ENCODE measurements at regions not wholly inside any gene's neighbourhood (a gene's known extent, or its start where the extent isn't known, plus 50 kb on each side); places are given as distances from the start of the nearest gene placed in this dataset.
A peak's percentile ranks its signal among the peaks of the same experiment; 100 is the strongest.

DNA sequence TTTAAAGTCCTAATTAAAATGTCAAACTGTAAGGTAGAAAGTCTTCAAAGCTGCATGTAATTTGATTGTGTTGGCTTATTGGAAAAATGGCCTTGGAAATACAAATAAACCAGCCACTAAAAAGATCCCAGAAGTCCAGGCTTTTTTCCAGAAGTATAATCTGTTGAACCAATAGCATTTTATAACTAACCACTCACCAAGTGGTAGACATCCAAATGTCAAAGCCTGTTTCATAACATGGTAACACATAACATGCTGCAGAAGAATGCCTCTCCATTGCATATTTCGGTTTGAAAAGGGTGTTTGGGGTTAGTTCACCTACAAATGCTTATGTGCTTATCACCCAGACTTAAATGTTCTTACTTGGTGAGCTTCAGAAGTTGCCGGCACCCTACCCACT, 183.7 kb upstream of the DIO2 start:
- DNase-seq: no peak
- intact Hi-C loops (cut with DNase I): no loop called here
- Histone ChIP-seq H3K4me1 (no peaks in the 10 kb centered on the region), H3K27me3 (no peaks in the 10 kb centered on the region), H3K36me3 (no peaks in the 10 kb centered on the region), H3K9me3 (peaks cover 0 to 14% of the 10 kb centered on the region in 2 donors), H3K4me3 (no peak overlapping the region), H3K27ac (no peak overlapping the region)
- TF ChIP-seq, protein P1, sequence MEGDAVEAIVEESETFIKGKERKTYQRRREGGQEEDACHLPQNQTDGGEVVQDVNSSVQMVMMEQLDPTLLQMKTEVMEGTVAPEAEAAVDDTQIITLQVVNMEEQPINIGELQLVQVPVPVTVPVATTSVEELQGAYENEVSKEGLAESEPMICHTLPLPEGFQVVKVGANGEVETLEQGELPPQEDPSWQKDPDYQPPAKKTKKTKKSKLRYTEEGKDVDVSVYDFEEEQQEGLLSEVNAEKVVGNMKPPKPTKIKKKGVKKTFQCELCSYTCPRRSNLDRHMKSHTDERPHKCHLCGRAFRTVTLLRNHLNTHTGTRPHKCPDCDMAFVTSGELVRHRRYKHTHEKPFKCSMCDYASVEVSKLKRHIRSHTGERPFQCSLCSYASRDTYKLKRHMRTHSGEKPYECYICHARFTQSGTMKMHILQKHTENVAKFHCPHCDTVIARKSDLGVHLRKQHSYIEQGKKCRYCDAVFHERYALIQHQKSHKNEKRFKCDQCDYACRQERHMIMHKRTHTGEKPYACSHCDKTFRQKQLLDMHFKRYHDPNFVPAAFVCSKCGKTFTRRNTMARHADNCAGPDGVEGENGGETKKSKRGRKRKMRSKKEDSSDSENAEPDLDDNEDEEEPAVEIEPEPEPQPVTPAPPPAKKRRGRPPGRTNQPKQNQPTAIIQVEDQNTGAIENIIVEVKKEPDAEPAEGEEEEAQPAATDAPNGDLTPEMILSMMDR (IDR thresholded peaks at IDR 0.05): no peak
- no peak for ATAC-seq

DNA sequence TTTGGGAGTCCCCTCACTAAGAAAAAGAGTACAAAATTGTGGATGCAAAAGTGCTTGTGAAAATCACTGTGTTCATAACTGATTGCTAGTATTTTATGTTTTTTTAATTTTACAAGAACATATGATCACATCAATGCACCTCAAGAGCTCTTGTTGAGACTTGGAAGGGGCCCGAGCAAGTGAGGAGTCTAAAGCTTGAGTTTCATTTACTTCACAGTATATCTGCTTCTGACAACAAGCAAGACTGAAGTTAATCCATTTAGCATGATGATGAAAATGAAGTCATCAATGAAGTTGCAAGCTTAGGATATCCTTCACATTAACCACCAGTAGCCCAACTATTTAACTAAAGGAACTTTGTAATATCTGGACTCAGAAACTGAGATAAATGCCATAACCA, 182.5 kb upstream of the DIO2 start:
- Histone ChIP-seq H3K27me3 (no peaks in the 10 kb centered on the region), H3K27ac (no peak overlapping the region), H3K4me3 (no peak overlapping the region), H3K36me3 (no peaks in the 10 kb centered on the region), H3K4me1 (no peaks in the 10 kb centered on the region), H3K9me3 (peaks cover 0 to 14% of the 10 kb centered on the region in 2 donors)
- ATAC-seq (no peak), DNase-seq (no peak)
- TF ChIP-seq, protein P1 (IDR thresholded peaks at IDR 0.05): no peak
- intact Hi-C loops (cut with DNase I): no loop called here

DNA sequence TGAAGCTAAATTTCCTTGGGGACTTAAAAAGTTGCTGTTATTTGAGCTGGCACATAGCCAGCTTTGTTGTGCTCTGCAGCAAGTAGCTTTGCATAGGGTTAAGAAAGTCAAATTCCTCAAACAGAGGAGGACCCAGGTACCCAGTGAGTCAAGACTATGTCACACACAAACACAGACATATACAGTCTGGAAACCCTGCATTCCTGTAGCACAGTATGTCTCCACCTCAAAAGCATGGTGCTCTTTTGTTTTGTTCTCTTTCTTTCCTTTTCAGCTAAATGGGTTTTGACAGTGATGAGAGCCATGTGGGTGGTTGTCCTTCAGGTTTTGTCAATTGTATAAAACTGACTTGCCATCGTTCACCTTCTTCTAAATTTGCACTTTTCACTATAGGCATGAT, 179.6 kb upstream of the DIO2 start:
- H3K27ac ChIP-seq: no peak overlapping the region
- H3K27me3 ChIP-seq: no peaks in the 10 kb centered on the region
- H3K9me3 ChIP-seq: no peaks in the 10 kb centered on the region
- intact Hi-C loops (cut with DNase I): no loop called here
- DNase-seq (no peak), ATAC-seq (no peak)
- TF ChIP-seq, protein P1 (IDR thresholded peaks at IDR 0.05): no peak
- no peaks in the 10 kb centered on the region for H3K36me3 ChIP-seq
- H3K4me1 ChIP-seq: no peaks in the 10 kb centered on the region
- H3K4me3 ChIP-seq: no peak overlapping the region

DNA sequence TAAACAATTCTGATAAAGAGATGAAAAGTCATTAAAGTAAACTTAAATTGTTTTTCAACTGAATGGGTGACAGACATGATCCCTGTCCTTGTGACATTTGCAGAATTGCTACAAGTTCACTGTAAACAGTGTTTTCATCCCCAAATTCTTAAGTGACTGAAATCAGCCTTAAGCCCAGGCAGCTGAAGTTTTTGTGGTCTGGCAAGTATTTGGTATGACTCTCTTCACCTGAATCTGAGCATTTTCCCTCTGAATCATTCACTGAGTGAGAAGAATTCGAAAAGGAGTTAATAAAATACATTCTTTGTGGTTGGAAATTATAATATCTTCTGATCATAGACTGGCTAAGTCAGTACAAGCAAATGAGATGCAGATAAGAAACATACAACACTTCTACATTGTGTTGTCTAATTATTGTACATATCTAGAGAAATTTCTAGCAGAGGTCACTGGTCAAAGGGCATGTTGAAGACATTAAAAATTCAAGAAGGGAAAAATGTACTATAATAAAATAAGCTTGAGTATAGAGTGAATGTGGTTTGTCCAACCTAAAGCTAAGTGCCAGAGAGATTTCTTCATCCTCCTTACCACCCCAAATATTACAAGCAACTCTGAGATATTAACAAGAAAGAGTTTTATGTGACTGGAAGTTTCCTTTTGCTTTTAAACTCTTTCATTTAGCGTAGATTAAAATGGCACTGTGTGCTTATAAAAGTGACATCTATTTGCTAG, 177.8 kb upstream of the DIO2 start:
- Histone ChIP-seq H3K36me3 (no peaks in the 10 kb centered on the region), H3K9me3 (no peaks in the 10 kb centered on the region), H3K4me3 (no peak overlapping the region), H3K27me3 (no peaks in the 10 kb centered on the region), H3K27ac (no peak overlapping the region), H3K4me1 (no peaks in the 10 kb centered on the region)
- TF ChIP-seq, protein P1 (IDR thresholded peaks at IDR 0.05): no peak
- intact Hi-C loops (cut with DNase I): no loop called here
- ATAC-seq: peak; percentile 41
- no peak for DNase-seq

DNA sequence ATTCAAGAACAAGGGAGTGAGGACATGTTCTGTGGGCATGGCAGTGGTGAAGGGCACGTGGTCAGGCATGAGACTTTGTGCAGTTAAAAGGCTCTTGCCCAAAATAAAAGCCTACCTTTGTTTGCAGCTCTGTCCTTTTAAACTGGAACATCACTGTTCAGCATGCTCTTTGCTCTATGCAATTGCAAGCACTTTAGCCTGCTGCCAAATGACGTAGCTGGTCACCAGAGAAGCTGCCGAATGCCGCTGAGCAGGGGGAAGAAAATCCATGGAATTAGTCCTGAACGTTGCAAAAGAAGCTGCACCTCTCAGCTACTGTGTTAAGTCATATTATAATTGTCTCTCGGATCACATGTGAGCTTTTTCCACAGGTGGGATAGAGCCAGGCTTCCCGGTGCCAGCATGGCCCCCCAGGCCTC, 176.3 kb upstream of the DIO2 start:
- ATAC-seq: no peak
- no peaks in the 10 kb centered on the region for H3K27me3 ChIP-seq
- no peak overlapping the region for H3K4me3 ChIP-seq
- intact Hi-C loops (cut with DNase I): no loop called here
- H3K9me3 ChIP-seq: no peaks in the 10 kb centered on the region
- TF ChIP-seq, protein P1 (IDR thresholded peaks at IDR 0.05): no peak
- H3K36me3 ChIP-seq: no peaks in the 10 kb centered on the region
- H3K27ac ChIP-seq: no peak overlapping the region
- no peak for DNase-seq
- H3K4me1 ChIP-seq: no peaks in the 10 kb centered on the region
